Loucy (cell line): ENCODE measurements at regions not wholly inside any gene's neighbourhood (a gene's known extent, or its start where the extent isn't known, plus 50 kb on each side); places are given as distances from the start of the nearest gene placed in this dataset.

Source experiments
- H2AFZ ChIP-seq: fragments of 200-600 bp; sonication (generic); 2 replicates; pipeline ENCODE4 v1.6.0; 2016; ENCODE audit warnings: antibody characterized with exemption, mild to moderate bottlenecking, low read length, moderate library complexity
- H3F3A ChIP-seq: fragments of 200-600 bp; 2 replicates; pipeline ENCODE4 v1.6.0; 2016; ENCODE audit warnings: antibody characterized with exemption, low read depth, mild to moderate bottlenecking
- H3K27me3 ChIP-seq: fragments of 200-600 bp; sonication (generic); 2 replicates; pipeline ENCODE4 v1.6.1; 2014; ENCODE audit warnings: low read length, mild to moderate bottlenecking; ENCODE audit not compliant: insufficient read depth, poor library complexity, severe bottlenecking
- H3K36me3 ChIP-seq: fragments of 200-600 bp; sonication (generic); 2 replicates; pipeline ENCODE4 v1.6.1; 2016; ENCODE audit warnings: low read length; ENCODE audit not compliant: insufficient read depth
- H3K4me1 ChIP-seq: fragments of 200-600 bp; sonication (generic); 2 replicates; pipeline ENCODE4 v1.5.1; 2014; ENCODE audit warnings: low read length, mild to moderate bottlenecking; ENCODE audit not compliant: insufficient read depth, poor library complexity, severe bottlenecking
- H3K4me2 ChIP-seq: fragments of 200-600 bp; sonication (generic); 2 replicates; pipeline ENCODE4 v1.6.0; 2014; ENCODE audit warnings: antibody characterized with exemption, low read length, low read depth, mild to moderate bottlenecking; ENCODE audit not compliant: poor library complexity, severe bottlenecking
- H3K4me3 ChIP-seq: fragments of 200-600 bp; sonication (generic); 2 replicates; pipeline ENCODE4 v1.5.1; 2014; ENCODE audit warnings: low read length, mild to moderate bottlenecking, mixed read lengths; ENCODE audit not compliant: poor library complexity, severe bottlenecking
- H3K79me2 ChIP-seq: fragments of 200-600 bp; sonication (generic); 2 replicates; pipeline ENCODE4 v1.6.1; 2014; ENCODE audit warnings: low read length; ENCODE audit not compliant: insufficient read depth
- H3K9ac ChIP-seq: fragments of 200-600 bp; sonication (generic); 2 replicates; pipeline ENCODE4 v1.6.0; 2014; ENCODE audit warnings: mild to moderate bottlenecking, low read depth, low read length, moderate library complexity; ENCODE audit not compliant: poor library complexity, severe bottlenecking
- H3K9me2 ChIP-seq: fragments of 200-600 bp; sonication (generic); replicated peaks from 2 replicates; pipeline ENCODE4 v1.6.1; 2016; ENCODE audit warnings: low read depth, low read length, mixed read lengths
- H3K9me3 ChIP-seq: fragments of 200-600 bp; sonication (generic); 2 replicates; pipeline ENCODE4 v1.6.1; 2014; ENCODE audit warnings: mild to moderate bottlenecking, antibody characterized with exemption, low read length, low read depth; ENCODE audit not compliant: insufficient read depth
- H4K20me1 ChIP-seq: fragments of 200-600 bp; sonication (generic); 2 replicates; pipeline ENCODE4 v1.6.0; 2014; ENCODE audit warnings: antibody characterized with exemption, low read length, mild to moderate bottlenecking; ENCODE audit not compliant: insufficient read depth, poor library complexity, severe bottlenecking
- CTCF ChIP-seq: fragments of 200-600 bp; sonication (generic); conservative IDR thresholded peaks from 2 replicates; pipeline ENCODE4 v1.5.1; 2014; ENCODE audit warnings: mild to moderate bottlenecking, antibody characterized with exemption, low read length
- EZH2phosphoT487 ChIP-seq: fragments of 200-600 bp; IDR thresholded peaks from 2 replicates; pipeline ENCODE4 v1.6.1; 2018; ENCODE audit warnings: antibody characterized with exemption, mild to moderate bottlenecking, moderate library complexity, borderline replicate concordance

DNA sequence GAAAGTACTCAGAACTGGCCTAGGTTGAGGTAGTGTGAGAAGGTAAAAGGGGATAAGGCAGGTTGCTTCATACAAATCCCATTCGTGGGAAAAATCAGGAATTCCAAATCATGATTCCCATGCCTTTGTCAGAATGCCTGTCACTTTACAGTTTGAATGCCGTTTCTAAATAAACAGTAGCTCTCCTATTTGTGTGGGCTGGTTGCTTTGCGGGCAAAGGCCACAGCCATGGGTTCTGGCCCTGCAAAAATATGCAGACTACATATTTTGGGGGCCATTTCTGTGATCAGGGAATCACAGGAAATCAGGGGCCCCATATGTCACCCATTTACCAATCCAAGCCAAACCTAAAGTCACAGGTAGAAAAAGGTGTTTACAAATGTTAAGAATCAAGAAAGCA, 161.3 kb upstream of the BMP4 start:
- no peak overlapping the region for H2AFZ ChIP-seq
- H3K4me1 ChIP-seq, result no peaks in the 10 kb centered on the region
- no peaks in the 10 kb centered on the region for H3K36me3 ChIP-seq
- H3F3A ChIP-seq, result no peaks in the 10 kb centered on the region
- no peaks in the 10 kb centered on the region for H3K27me3 ChIP-seq
- H3K4me2 ChIP-seq, result no peak overlapping the region
- no peaks in the 10 kb centered on the region for H4K20me1 ChIP-seq
- H3K9me2 ChIP-seq, result no peaks in the 10 kb centered on the region
- H3K9ac ChIP-seq, result no peak overlapping the region
- H3K9me3 ChIP-seq, result no peaks in the 10 kb centered on the region
- no peak for TF ChIP-seq EZH2phosphoT487
- no peak for TF ChIP-seq CTCF
- H3K79me2 ChIP-seq, result no peaks in the 10 kb centered on the region
- H3K4me3 ChIP-seq, result no peak overlapping the region

DNA sequence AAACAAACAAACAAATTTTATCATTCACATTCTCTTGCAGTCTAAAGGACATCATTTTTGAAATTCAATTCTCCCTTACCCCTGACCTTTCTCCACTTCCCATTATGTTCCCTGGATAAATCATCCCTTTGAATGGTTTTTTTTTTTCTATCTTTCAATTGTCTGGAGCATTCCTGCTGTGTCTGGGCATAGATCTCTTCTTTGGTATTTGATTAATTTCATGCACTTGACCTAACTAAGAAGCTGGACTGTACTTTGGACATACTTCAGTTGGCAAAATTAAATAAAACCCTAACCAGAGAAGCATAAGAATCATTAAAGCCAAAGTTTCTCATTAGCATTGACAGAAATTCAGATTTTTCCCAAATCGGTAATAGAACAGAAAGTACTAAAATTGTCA, 163.6 kb upstream of the BMP4 start:
- H3K4me1 ChIP-seq, result no peaks in the 10 kb centered on the region
- no peaks in the 10 kb centered on the region for H3K27me3 ChIP-seq
- no peaks in the 10 kb centered on the region for H3K36me3 ChIP-seq
- no peak for TF ChIP-seq EZH2phosphoT487
- TF ChIP-seq CTCF, result no peak
- no peaks in the 10 kb centered on the region for H3K79me2 ChIP-seq
- no peaks in the 10 kb centered on the region for H3F3A ChIP-seq
- H3K4me3 ChIP-seq, result no peak overlapping the region
- H3K9me3 ChIP-seq, result no peaks in the 10 kb centered on the region
- H4K20me1 ChIP-seq, result no peaks in the 10 kb centered on the region
- no peaks in the 10 kb centered on the region for H3K9me2 ChIP-seq
- no peak overlapping the region for H3K4me2 ChIP-seq
- H2AFZ ChIP-seq, result no peak overlapping the region
- no peak overlapping the region for H3K9ac ChIP-seq

DNA sequence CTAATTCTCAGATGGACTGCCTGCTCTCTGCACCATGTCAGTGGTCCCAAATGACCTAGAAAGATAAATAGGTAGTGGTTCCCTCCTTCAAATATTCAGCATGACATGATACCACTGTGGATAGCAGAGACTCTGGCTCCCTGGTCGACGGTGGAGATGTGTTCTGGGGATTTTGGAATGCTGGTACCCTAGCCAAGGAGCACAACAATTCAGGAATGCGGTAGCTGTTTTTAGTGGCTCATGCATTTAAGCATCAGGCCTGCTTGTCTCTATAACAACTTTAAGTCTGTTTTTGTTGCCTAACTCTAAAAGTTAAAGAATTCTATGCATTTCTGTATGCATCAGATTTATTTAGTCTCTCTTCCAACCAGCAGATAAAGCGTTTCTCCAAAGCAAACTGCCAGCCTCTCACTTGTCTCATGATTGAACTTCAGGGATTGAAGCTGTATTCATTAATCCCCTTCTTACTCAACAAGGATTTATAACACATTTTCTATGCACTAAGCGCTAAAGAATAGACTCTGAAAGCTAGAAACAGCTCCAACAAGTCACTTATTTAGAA, 164.9 kb upstream of the BMP4 start:
- no peaks in the 10 kb centered on the region for H3K79me2 ChIP-seq
- H3K27me3 ChIP-seq, result no peaks in the 10 kb centered on the region
- no peaks in the 10 kb centered on the region for H3K9me3 ChIP-seq
- H3K36me3 ChIP-seq, result no peaks in the 10 kb centered on the region
- no peak overlapping the region for H3K4me2 ChIP-seq
- H4K20me1 ChIP-seq, result no peaks in the 10 kb centered on the region
- no peak overlapping the region for H3K4me3 ChIP-seq
- H3K9me2 ChIP-seq, result no peaks in the 10 kb centered on the region
- H3F3A ChIP-seq, result no peaks in the 10 kb centered on the region
- no peaks in the 10 kb centered on the region for H3K4me1 ChIP-seq
- no peak overlapping the region for H3K9ac ChIP-seq
- TF ChIP-seq CTCF (no peak), EZH2phosphoT487 (no peak)
- H2AFZ ChIP-seq, result no peak overlapping the region
